ENCODE measurements at regions not wholly inside any gene's neighbourhood (a gene's known extent, or its start where the extent isn't known, plus 50 kb on each side); places are given as distances from the start of the nearest gene placed in this dataset.

GRCh38 chr14:105905456-105905855 lies 379.1 kb downstream of the TMEM121 start:
- DNase-seq (no peak), ATAC-seq (ENCODE audit: poor library complexity) (no peak)
- ChIA-PET CTCF (no interaction called here), POLR2A (no interaction called here)
- no peaks in the 10 kb centered on the region for H3K9me3 Mint-ChIP-seq
- no peak overlapping the region for H3K27ac ChIP-seq (ENCODE audit: low read depth in 1 of 2, low read length in 2 of 2)
- no peaks in the 10 kb centered on the region for H3K4me1 Mint-ChIP-seq (ENCODE audit: low read depth)
- no peak overlapping the region for H3K27ac Mint-ChIP-seq
- H3K27me3 Mint-ChIP-seq: peaks cover 54% of the 10 kb centered on the region
- H3K36me3 ChIP-seq (ENCODE audit: insufficient read depth, low read length): no peaks in the 10 kb centered on the region
- intact Hi-C loops (cut with DNase I, micrococcal nuclease): no loop called here
- H3K4me1 ChIP-seq (ENCODE audit: insufficient read depth, low read length): peaks cover 2% of the 10 kb centered on the region
- H3K4me3 ChIP-seq (ENCODE audit: low read length): no peak overlapping the region
- H3K4me3 Mint-ChIP-seq: no peak overlapping the region
- H3K27me3 ChIP-seq (ENCODE audit: control insufficient read depth in 1 of 2, insufficient read depth in 2 of 2, low read length in 2 of 2): peaks cover 22 to 28% of the 10 kb centered on the region in 2 experiments
- TF ChIP-seq CTCF (IDR thresholded peaks at IDR 0.05): no peak
- no peaks in the 10 kb centered on the region for H3K36me3 Mint-ChIP-seq (ENCODE audit: low read depth)
- peaks cover 0 to 16% of the 10 kb centered on the region in 2 experiments for H3K9me3 ChIP-seq (ENCODE audit: control insufficient read depth in 1 of 2, insufficient read depth in 1 of 2, low read length in 2 of 2)

GRCh38 chr14:105907276-105907675 lies 380.9 kb downstream of the TMEM121 start:
- peaks cover 11 to 16% of the 10 kb centered on the region in 2 experiments for H3K27me3 ChIP-seq (ENCODE audit: control insufficient read depth in 1 of 2, insufficient read depth in 2 of 2, low read length in 2 of 2)
- CTCF ChIA-PET: no interaction called here
- TF ChIP-seq CTCF (IDR thresholded peaks at IDR 0.05): no peak
- no peaks in the 10 kb centered on the region for H3K36me3 Mint-ChIP-seq (ENCODE audit: low read depth)
- peaks cover 2% of the 10 kb centered on the region for H3K4me1 ChIP-seq (ENCODE audit: insufficient read depth, low read length)
- H3K36me3 ChIP-seq (ENCODE audit: insufficient read depth, low read length): no peaks in the 10 kb centered on the region
- H3K9me3 ChIP-seq (ENCODE audit: control insufficient read depth in 1 of 2, insufficient read depth in 1 of 2, low read length in 2 of 2): peaks cover 0 to 20% of the 10 kb centered on the region in 2 experiments
- no peaks in the 10 kb centered on the region for H3K4me1 Mint-ChIP-seq (ENCODE audit: low read depth)
- ATAC-seq (ENCODE audit: poor library complexity): no peak
- no peak overlapping the region for H3K27ac ChIP-seq (ENCODE audit: low read depth in 1 of 2, low read length in 2 of 2)
- intact Hi-C loops (cut with DNase I, micrococcal nuclease): no loop called here
- peaks cover 49% of the 10 kb centered on the region for H3K27me3 Mint-ChIP-seq
- no peak for DNase-seq
- H3K9me3 Mint-ChIP-seq: no peaks in the 10 kb centered on the region
- POLR2A ChIA-PET: no interaction called here
- no peak overlapping the region for H3K27ac Mint-ChIP-seq
- H3K4me3 ChIP-seq (ENCODE audit: low read length): no peak overlapping the region
- H3K4me3 Mint-ChIP-seq: no peak overlapping the region

- H3K4me3 ChIP-seq (ENCODE audit: low read length): no peak overlapping the region
- ATAC-seq (ENCODE audit: poor library complexity) (no peak), DNase-seq (no peak)
- H3K4me1 ChIP-seq (ENCODE audit: insufficient read depth, low read length): peaks cover 2% of the 10 kb centered on the region
- no peak overlapping the region for H3K4me3 Mint-ChIP-seq
- H3K27ac Mint-ChIP-seq: no peak overlapping the region
- ChIA-PET CTCF (no interaction called here), POLR2A (no interaction called here)
- intact Hi-C loops (cut with DNase I, micrococcal nuclease): no loop called here
- no peaks in the 10 kb centered on the region for H3K9me3 Mint-ChIP-seq
- no peak overlapping the region for H3K27ac ChIP-seq (ENCODE audit: low read depth in 1 of 2, low read length in 2 of 2)
- no peaks in the 10 kb centered on the region for H3K36me3 ChIP-seq (ENCODE audit: insufficient read depth, low read length)
- no peak for TF ChIP-seq CTCF (IDR thresholded peaks at IDR 0.05)
- peaks cover 47% of the 10 kb centered on the region for H3K27me3 Mint-ChIP-seq
- H3K36me3 Mint-ChIP-seq (ENCODE audit: low read depth): no peaks in the 10 kb centered on the region
- peaks cover 11 to 16% of the 10 kb centered on the region in 2 experiments for H3K27me3 ChIP-seq (ENCODE audit: control insufficient read depth in 1 of 2, insufficient read depth in 2 of 2, low read length in 2 of 2)
- H3K9me3 ChIP-seq (ENCODE audit: control insufficient read depth in 1 of 2, insufficient read depth in 1 of 2, low read length in 2 of 2): peaks cover 0 to 20% of the 10 kb centered on the region in 2 experiments
- no peaks in the 10 kb centered on the region for H3K4me1 Mint-ChIP-seq (ENCODE audit: low read depth)
Observed at GRCh38 chr14:105908006-105908405, 381.6 kb downstream of the TMEM121 start.

All from CD4-positive, alpha-beta T cell (primary cell).